Tibial nerve (tissue), 4 donors: ENCODE measurements at regions not wholly inside any gene's neighbourhood (a gene's known extent, or its start where the extent isn't known, plus 50 kb on each side); places are given as distances from the start of the nearest gene placed in this dataset.

Experiments
- DNase-seq, 2 donors: peaks; one replicate each; pipeline ENCODE4 v3.0.0-alpha.2; 2019; ENCODE audit warnings: low spot score in 2 of 2
- H3K27ac ChIP-seq, 4 donors: fragments of 200-600 bp; sonication (generic) in 3 of 4; one replicate each; pipeline ENCODE4 v1.5.1; 2017 to 2019; ENCODE audit warnings: mild to moderate bottlenecking in 1 of 4
- H3K27me3 ChIP-seq, 2 donors: fragments of 200-600 bp; sonication (generic) in 1 of 2; one replicate each; pipeline versions ENCODE4 v1.5.1 to v1.6.0; 2017 to 2019
- H3K36me3 ChIP-seq, 3 donors: fragments of 200-600 bp; sonication (generic); one replicate each; pipeline ENCODE4 v1.5.1; 2018 to 2019
- H3K4me1 ChIP-seq, 4 donors: fragments of 200-600 bp; sonication (generic) in 3 of 4; one replicate each; pipeline ENCODE4 v1.5.1; 2017 to 2019
- H3K4me3 ChIP-seq, 4 donors: fragments of 200-600 bp; sonication (generic) in 3 of 4; one replicate each; pipeline ENCODE4 v1.5.1; 2017 to 2019; ENCODE audit warnings: mild to moderate bottlenecking in 1 of 4, moderate library complexity in 1 of 4
- H3K9me3 ChIP-seq, 4 donors: fragments of 200-600 bp; sonication (generic) in 3 of 4; one replicate each; pipeline ENCODE4 v1.5.1; 2017 to 2019
- CTCF ChIP-seq, 5 experiments: fragments of 200-600 bp in 3 of 5; fragments of 450-650 bp in 2 of 5; sonication (generic) in 3 of 5; IDR thresholded peaks; one replicate each; pipeline ENCODE4 v1.5.1; 2016 to 2019; ENCODE audit warnings: antibody characterized with exemption in 5 of 5, mild to moderate bottlenecking in 3 of 5, moderate library complexity in 2 of 5
- EP300 ChIP-seq, 2 donors: sonication (generic); formaldehyde crosslinking; IDR thresholded peaks; one replicate each; pipeline ENCODE4 v1.6.1; 2017; ENCODE audit warnings: antibody characterized with exemption in 2 of 2, mild to moderate bottlenecking in 1 of 2
- POLR2A ChIP-seq, 2 donors: fragments of 450-650 bp; IDR thresholded peaks; one replicate each; pipeline ENCODE4 v1.6.1; 2017; ENCODE audit warnings: antibody characterized with exemption in 2 of 2, mild to moderate bottlenecking in 2 of 2, moderate library complexity in 2 of 2
- WGBS, 2 donors: methylation state at CpG; one replicate each; pipeline ENCODE4 v1.1.5; 2018; 5-methylcytosine and 5-hydroxymethylcytosine counted together

GRCh38 chr12:127411981-127412380 is 855.0 kb upstream of the TMEM132C start:
- H3K4me3 ChIP-seq = no peak overlapping the region
- no peak for TF ChIP-seq POLR2A (IDR thresholded peaks at IDR 0.05)
- TF ChIP-seq EP300 (IDR thresholded peaks at IDR 0.05) = no peak
- no peak for TF ChIP-seq CTCF (IDR thresholded peaks at IDR 0.05)
- H3K9me3 ChIP-seq = no peaks in the 10 kb centered on the region
- no peaks in the 10 kb centered on the region for H3K36me3 ChIP-seq
- 94 to 97% methylated on average over 11 of the region's 11 CpGs for WGBS, 2 donors
- H3K4me1 ChIP-seq = no peaks in the 10 kb centered on the region
- no peak for DNase-seq
- no peaks in the 10 kb centered on the region for H3K27me3 ChIP-seq
- H3K27ac ChIP-seq = no peak overlapping the region

- Histone ChIP-seq H3K36me3 (no peaks in the 10 kb centered on the region), H3K9me3 (no peaks in the 10 kb centered on the region), H3K27ac (no peak overlapping the region), H3K27me3 (no peaks in the 10 kb centered on the region), H3K4me1 (no peaks in the 10 kb centered on the region), H3K4me3 (no peak overlapping the region)
- DNase-seq = no peak
- no peak for TF ChIP-seq EP300 (IDR thresholded peaks at IDR 0.05)
- no peak for TF ChIP-seq POLR2A (IDR thresholded peaks at IDR 0.05)
- TF ChIP-seq CTCF (IDR thresholded peaks at IDR 0.05) = no peak
- WGBS, 2 donors = 78 to 80% methylated on average over 4 of the region's 4 CpGs
These were observed 854.1 kb upstream of the TMEM132C start for GRCh38 chr12:127412866-127413265.

- H3K27me3 ChIP-seq = no peaks in the 10 kb centered on the region
- WGBS, 2 donors = 76 to 81% methylated on average over 8 of the region's 8 CpGs
- H3K27ac ChIP-seq = no peak overlapping the region
- H3K4me3 ChIP-seq = no peak overlapping the region
- no peak for DNase-seq
- TF ChIP-seq POLR2A (IDR thresholded peaks at IDR 0.05) = no peak
- no peak for TF ChIP-seq CTCF (IDR thresholded peaks at IDR 0.05)
- TF ChIP-seq EP300 (IDR thresholded peaks at IDR 0.05) = no peak
- peaks cover 0 to 6% (median 0%) of the 10 kb centered on the region in 4 donors for H3K9me3 ChIP-seq
- no peaks in the 10 kb centered on the region for H3K36me3 ChIP-seq
- H3K4me1 ChIP-seq = no peaks in the 10 kb centered on the region
These were observed 852.8 kb upstream of the TMEM132C start for GRCh38 chr12:127414186-127414585.

GRCh38 chr12:127414636-127415035 is 852.3 kb upstream of the TMEM132C start:
- no peaks in the 10 kb centered on the region for H3K4me1 ChIP-seq
- WGBS, 2 donors = 94 to 95% methylated on average over 2 of the region's 2 CpGs
- H3K4me3 ChIP-seq = no peak overlapping the region
- no peaks in the 10 kb centered on the region for H3K27me3 ChIP-seq
- no peak overlapping the region for H3K27ac ChIP-seq
- H3K9me3 ChIP-seq = peaks cover 0 to 6% (median 0%) of the 10 kb centered on the region in 4 donors
- no peak for DNase-seq
- TF ChIP-seq POLR2A (IDR thresholded peaks at IDR 0.05) = no peak
- TF ChIP-seq EP300 (IDR thresholded peaks at IDR 0.05) = no peak
- no peak for TF ChIP-seq CTCF (IDR thresholded peaks at IDR 0.05)
- no peaks in the 10 kb centered on the region for H3K36me3 ChIP-seq

GRCh38 chr12:127416796-127417195 is 850.2 kb upstream of the TMEM132C start:
- Histone ChIP-seq H3K4me3 (no peak overlapping the region), H3K36me3 (no peaks in the 10 kb centered on the region), H3K27ac (no peak overlapping the region), H3K4me1 (no peaks in the 10 kb centered on the region), H3K27me3 (no peaks in the 10 kb centered on the region), H3K9me3 (peaks cover 0 to 6% (median 0%) of the 10 kb centered on the region in 4 donors)
- TF ChIP-seq CTCF (IDR thresholded peaks at IDR 0.05) = no peak
- no peak for TF ChIP-seq EP300 (IDR thresholded peaks at IDR 0.05)
- no peak for TF ChIP-seq POLR2A (IDR thresholded peaks at IDR 0.05)
- no peak for DNase-seq
- 88 to 89% methylated on average over 3 of the region's 3 CpGs for WGBS, 2 donors
